Ascending aorta (tissue), 2 donors: ENCODE measurements at regions not wholly inside any gene's neighbourhood (a gene's known extent, or its start where the extent isn't known, plus 50 kb on each side); places are given as distances from the start of the nearest gene placed in this dataset.

Experiments used
- DNase-seq, 2 donors: peaks; one replicate each; pipeline ENCODE4 v3.0.0-alpha.2; 2019; ENCODE audit warnings: low spot score in 2 of 2
- H3K27ac ChIP-seq, 2 donors: fragments of 200-600 bp; sonication (generic); one replicate each; pipeline ENCODE4 v1.5.1; 2016 to 2017; ENCODE audit warnings: mild to moderate bottlenecking in 1 of 2
- H3K27me3 ChIP-seq: fragments of 200-600 bp; sonication (generic); one replicate; pipeline ENCODE4 v1.5.1; 2017
- H3K36me3 ChIP-seq, 2 donors: fragments of 200-600 bp; sonication (generic); one replicate each; pipeline ENCODE4 v1.5.1; 2016
- H3K4me1 ChIP-seq, 2 donors: fragments of 200-600 bp; sonication (generic); one replicate each; pipeline ENCODE4 v1.5.1; 2016 to 2017; ENCODE audit warnings: mild to moderate bottlenecking in 1 of 2
- H3K4me3 ChIP-seq, 2 donors: fragments of 200-600 bp; sonication (generic); one replicate each; pipeline ENCODE4 v1.5.1; 2016 to 2017; ENCODE audit warnings: mild to moderate bottlenecking in 1 of 2
- H3K9me3 ChIP-seq, 2 donors: fragments of 200-600 bp; sonication (generic); one replicate each; pipeline ENCODE4 v1.5.1; 2016
- intact Hi-C: fragments of 100-400 bp; cut with DNase I; formaldehyde crosslinking; loops from one replicate; pipeline ENCODE4 v1.15.1; 2023
- TF ChIP-seq, protein P1 (sequence below), 3 experiments: fragments of 200-600 bp in 2 of 3; fragments of 450-650 bp in 1 of 3; sonication (generic) in 2 of 3; IDR thresholded peaks; one replicate each; pipeline ENCODE4 v1.5.1; 2016 to 2019; ENCODE audit warnings: antibody characterized with exemption in 3 of 3, mild to moderate bottlenecking in 1 of 3, moderate library complexity in 1 of 3

DNA sequence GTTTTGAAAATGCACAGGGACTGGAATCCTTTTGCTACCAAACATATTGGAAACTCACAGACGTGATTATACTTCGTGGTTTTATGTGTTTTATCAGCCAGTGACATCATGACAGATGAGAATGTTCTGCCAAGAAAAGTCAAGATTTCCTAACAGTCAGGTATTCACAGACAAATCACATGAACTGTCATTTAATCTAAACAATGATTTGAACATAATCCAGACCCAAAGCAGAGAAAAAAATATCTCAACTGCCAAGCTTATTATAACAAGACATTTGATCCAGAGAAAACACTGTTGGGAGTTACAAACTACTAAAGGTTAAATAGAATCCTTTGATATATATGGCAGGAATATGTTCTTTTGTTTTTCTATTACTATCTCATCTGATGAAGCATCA is 635.9 kb upstream of the FRG1 start:
- no peak overlapping the region for H3K4me3 ChIP-seq
- no peaks in the 10 kb centered on the region for H3K4me1 ChIP-seq
- TF ChIP-seq, protein P1, sequence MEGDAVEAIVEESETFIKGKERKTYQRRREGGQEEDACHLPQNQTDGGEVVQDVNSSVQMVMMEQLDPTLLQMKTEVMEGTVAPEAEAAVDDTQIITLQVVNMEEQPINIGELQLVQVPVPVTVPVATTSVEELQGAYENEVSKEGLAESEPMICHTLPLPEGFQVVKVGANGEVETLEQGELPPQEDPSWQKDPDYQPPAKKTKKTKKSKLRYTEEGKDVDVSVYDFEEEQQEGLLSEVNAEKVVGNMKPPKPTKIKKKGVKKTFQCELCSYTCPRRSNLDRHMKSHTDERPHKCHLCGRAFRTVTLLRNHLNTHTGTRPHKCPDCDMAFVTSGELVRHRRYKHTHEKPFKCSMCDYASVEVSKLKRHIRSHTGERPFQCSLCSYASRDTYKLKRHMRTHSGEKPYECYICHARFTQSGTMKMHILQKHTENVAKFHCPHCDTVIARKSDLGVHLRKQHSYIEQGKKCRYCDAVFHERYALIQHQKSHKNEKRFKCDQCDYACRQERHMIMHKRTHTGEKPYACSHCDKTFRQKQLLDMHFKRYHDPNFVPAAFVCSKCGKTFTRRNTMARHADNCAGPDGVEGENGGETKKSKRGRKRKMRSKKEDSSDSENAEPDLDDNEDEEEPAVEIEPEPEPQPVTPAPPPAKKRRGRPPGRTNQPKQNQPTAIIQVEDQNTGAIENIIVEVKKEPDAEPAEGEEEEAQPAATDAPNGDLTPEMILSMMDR (IDR thresholded peaks at IDR 0.05), result no peak
- no peaks in the 10 kb centered on the region for H3K9me3 ChIP-seq
- DNase-seq, result no peak
- no peaks in the 10 kb centered on the region for H3K27me3 ChIP-seq
- H3K27ac ChIP-seq, result no peak overlapping the region
- no peaks in the 10 kb centered on the region for H3K36me3 ChIP-seq
- intact Hi-C loops, result no loop called here

- no peak overlapping the region for H3K27ac ChIP-seq
- H3K4me1 ChIP-seq, result no peaks in the 10 kb centered on the region
- TF ChIP-seq, protein P1 (IDR thresholded peaks at IDR 0.05), result no peak
- H3K9me3 ChIP-seq, result no peaks in the 10 kb centered on the region
- intact Hi-C loops, result no loop called here
- no peak for DNase-seq
- H3K27me3 ChIP-seq, result no peaks in the 10 kb centered on the region
- no peaks in the 10 kb centered on the region for H3K36me3 ChIP-seq
- H3K4me3 ChIP-seq, result no peak overlapping the region
Observed at GRCh38 chr4:189305500-189305899, 635.2 kb upstream of the FRG1 start.

DNA sequence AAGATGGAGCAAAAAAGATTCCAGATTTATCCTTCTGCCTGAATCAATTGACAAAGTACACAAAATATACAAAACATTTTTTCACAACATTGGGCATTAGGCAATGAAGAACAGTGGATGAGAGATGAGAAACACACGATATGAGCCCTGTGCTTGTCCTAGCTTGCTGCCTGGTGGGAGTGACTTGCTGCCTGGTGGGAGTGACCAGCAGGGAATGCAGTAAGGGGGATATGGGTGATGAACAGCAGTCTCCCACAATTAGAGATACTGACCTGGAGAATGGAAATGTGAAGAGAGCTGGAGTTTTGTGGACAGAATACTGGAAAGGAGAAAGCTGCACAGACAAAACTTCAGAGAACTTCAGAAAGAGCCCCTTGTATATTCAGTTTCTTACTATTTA is 629.4 kb upstream of the FRG1 start:
- TF ChIP-seq, protein P1 (IDR thresholded peaks at IDR 0.05), result no peak
- H3K9me3 ChIP-seq, result no peaks in the 10 kb centered on the region
- H3K27me3 ChIP-seq, result no peaks in the 10 kb centered on the region
- intact Hi-C loops, result no loop called here
- no peak for DNase-seq
- no peak overlapping the region for H3K27ac ChIP-seq
- H3K36me3 ChIP-seq, result no peaks in the 10 kb centered on the region
- no peaks in the 10 kb centered on the region for H3K4me1 ChIP-seq
- no peak overlapping the region for H3K4me3 ChIP-seq

GRCh38 chr4:189313064-189313463 is 627.6 kb upstream of the FRG1 start:
- no peaks in the 10 kb centered on the region for H3K36me3 ChIP-seq
- no peak overlapping the region for H3K27ac ChIP-seq
- TF ChIP-seq, protein P1 (IDR thresholded peaks at IDR 0.05), result no peak
- no peaks in the 10 kb centered on the region for H3K27me3 ChIP-seq
- H3K9me3 ChIP-seq, result no peaks in the 10 kb centered on the region
- intact Hi-C loops, result no loop called here
- no peak overlapping the region for H3K4me3 ChIP-seq
- H3K4me1 ChIP-seq, result no peaks in the 10 kb centered on the region
- no peak for DNase-seq

- no peak for DNase-seq
- H3K27me3 ChIP-seq, result no peaks in the 10 kb centered on the region
- H3K36me3 ChIP-seq, result no peaks in the 10 kb centered on the region
- no peak overlapping the region for H3K4me3 ChIP-seq
- TF ChIP-seq, protein P1 (IDR thresholded peaks at IDR 0.05), result no peak
- no peaks in the 10 kb centered on the region for H3K9me3 ChIP-seq
- intact Hi-C loops, result no loop called here
- no peaks in the 10 kb centered on the region for H3K4me1 ChIP-seq
- H3K27ac ChIP-seq, result no peak overlapping the region
Observed at GRCh38 chr4:189313861-189314513, 626.7 kb upstream of the FRG1 start.

GRCh38 chr4:189322426-189322825 is 618.2 kb upstream of the FRG1 start:
- Histone ChIP-seq H3K9me3 (no peaks in the 10 kb centered on the region), H3K4me3 (no peak overlapping the region), H3K27ac (no peak overlapping the region), H3K4me1 (no peaks in the 10 kb centered on the region), H3K36me3 (no peaks in the 10 kb centered on the region), H3K27me3 (no peaks in the 10 kb centered on the region)
- TF ChIP-seq, protein P1 (IDR thresholded peaks at IDR 0.05), result no peak
- no peak for DNase-seq
- intact Hi-C loops, result no loop called here
